GM21576 (cell line): ENCODE measurements at regions not wholly inside any gene's neighbourhood (a gene's known extent, or its start where the extent isn't known, plus 50 kb on each side); places are given as distances from the start of the nearest gene placed in this dataset.

Experiments
- ATAC-seq: cut with Tn5 transposase; IDR thresholded peaks from one replicate; pipeline ENCODE4 v1.9.1; 2021; ENCODE audit warnings: mild to moderate bottlenecking, moderate library complexity; ENCODE audit not compliant: unreplicated experiment

GRCh38 chr18:43875511-43875910 lies 598.2 kb upstream of the SYT4 start:
- ATAC-seq = no peak

DNA sequence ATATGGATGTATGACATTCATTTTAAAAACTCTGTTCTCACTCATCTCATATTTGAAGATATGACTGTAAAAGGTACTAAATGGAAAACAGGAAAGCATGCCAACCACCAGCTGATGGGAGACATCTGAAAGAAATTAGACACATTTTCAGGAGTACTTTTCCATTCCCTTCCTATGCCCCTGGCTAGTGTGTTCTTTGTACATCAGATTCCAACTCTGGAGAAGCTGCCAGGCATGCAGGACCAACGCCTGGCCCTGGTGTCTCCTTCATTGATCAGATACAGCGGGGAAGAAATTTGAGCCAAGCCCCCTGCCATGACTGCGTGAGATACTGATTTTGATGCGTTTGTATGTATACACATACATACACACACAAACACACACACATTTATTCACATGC lies 599.0 kb upstream of the SYT4 start:
- ATAC-seq = no peak

DNA sequence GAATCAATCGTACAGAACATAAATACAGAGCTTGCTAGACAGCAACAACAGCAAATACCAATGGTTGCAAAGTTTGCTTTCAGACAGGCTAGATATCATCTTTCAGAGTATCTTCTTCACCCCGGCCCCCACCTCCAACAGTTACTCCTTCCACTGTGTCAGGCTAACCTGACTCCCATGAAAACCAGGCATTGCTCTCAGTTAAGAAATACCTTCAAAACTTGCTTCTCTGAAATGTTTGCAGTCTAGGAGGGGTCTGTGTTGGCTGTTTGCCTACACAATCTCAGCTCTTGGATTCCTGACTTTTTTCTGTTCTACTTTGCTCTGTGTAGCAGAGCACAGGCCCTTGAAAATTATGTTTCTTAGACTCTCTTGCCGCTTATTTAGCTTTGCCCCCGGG lies 599.5 kb upstream of the SYT4 start:
- ATAC-seq = no peak

GRCh38 chr18:43877616-43878321 lies 600.5 kb upstream of the SYT4 start:
- no peak for ATAC-seq

- ATAC-seq = no peak
Observed at GRCh38 chr18:43879415-43879814, 602.1 kb upstream of the SYT4 start.

- no peak for ATAC-seq
Observed at GRCh38 chr18:43882358-43883055, 605.2 kb upstream of the SYT4 start.

GRCh38 chr18:43883886-43884285 lies 606.6 kb upstream of the SYT4 start:
- no peak for ATAC-seq

- no peak for ATAC-seq
Observed at GRCh38 chr18:43886341-43886740, 609.1 kb upstream of the SYT4 start.

GRCh38 chr18:43887491-43887890 lies 610.2 kb upstream of the SYT4 start:
- ATAC-seq = no peak

DNA sequence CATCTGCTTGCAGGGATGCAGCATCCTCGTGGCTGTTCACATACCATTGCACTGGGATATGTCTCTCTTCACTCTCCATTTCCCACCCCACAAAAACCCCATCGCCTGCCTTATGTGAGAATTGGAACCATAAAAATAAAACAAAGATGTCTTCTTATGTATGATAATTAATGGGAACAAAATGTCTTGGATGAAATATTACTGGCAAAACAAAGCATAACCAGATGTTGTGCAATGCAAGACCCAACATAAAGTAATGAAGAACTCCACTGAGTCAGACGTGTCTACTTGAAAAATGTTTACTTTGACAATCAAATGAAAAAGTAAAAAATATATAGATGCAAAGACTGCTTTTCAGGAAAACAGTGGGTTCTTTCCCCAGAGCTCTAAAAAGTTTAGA lies 611.3 kb upstream of the SYT4 start:
- ATAC-seq = no peak

- no peak for ATAC-seq
Observed at GRCh38 chr18:43893001-43893637, 615.8 kb upstream of the SYT4 start.

- no peak for ATAC-seq
Observed at GRCh38 chr18:43904209-43904837, 627.0 kb upstream of the SYT4 start.

DNA sequence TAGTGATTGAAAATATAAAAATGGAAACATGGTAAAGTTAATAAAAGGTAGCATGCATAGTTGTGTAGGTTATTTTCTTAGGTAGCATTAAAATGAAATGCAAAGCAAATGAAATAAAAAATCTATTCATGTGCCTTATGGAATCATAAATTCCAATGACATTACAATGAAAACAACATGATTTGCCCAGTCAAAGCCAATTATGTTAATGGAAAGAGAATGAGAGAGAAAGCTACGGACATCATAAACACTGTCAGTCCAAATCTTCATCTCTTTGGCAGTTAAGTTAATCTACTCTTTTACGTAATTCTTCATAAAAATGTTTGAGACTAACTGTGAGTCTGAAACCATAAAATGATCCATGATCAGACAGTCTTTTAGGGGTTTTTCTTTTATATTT lies 636.7 kb upstream of the SYT4 start:
- ATAC-seq = no peak

GRCh38 chr18:43916984-43917383 lies 639.7 kb upstream of the SYT4 start:
- ATAC-seq = no peak

DNA sequence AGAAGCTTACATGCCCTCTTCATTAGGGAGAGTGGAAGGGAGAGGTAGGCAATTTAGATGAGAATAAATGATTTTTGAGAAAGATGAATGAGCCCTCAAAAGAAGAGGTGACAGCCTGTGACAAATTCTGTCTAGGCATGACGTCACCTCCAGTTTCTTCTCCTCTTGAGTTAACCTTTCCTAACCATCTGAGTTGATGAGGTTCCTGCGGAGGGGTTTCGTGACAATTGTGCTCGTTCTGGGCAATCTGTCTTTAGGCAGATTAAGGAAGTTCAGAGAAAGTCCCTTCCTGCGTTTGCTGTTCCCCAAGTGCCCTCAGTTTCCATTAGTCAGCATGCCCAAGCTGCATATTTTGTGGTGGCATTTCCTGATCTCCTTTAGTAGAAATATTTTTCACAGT lies 640.2 kb upstream of the SYT4 start:
- ATAC-seq = no peak

- no peak for ATAC-seq
Observed at GRCh38 chr18:43919551-43919950, 642.3 kb upstream of the SYT4 start.

GRCh38 chr18:43931439-43931838 lies 654.1 kb upstream of the SYT4 start:
- no peak for ATAC-seq

- ATAC-seq = no peak
Observed at GRCh38 chr18:43932140-43932539, 654.9 kb upstream of the SYT4 start.

DNA sequence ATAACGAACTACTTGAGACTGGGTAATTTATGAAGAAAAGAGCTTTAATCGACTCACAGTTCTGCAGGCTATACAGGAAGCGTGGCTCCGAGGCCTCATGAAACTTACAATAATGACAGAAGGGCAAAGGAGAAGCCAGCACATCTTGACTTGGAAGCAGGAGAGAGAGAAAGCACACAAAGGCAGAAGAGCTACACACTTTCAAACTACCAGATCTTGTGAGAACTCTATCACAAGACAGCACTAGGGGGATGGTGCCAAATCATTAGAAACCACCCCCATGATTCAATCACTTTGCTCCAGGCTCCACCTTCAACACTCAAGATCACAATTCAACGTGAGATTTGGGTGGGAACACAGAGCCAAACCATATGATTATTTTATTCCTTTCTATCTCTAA lies 655.9 kb upstream of the SYT4 start:
- no peak for ATAC-seq

GRCh38 chr18:43934322-43934721 lies 657.0 kb upstream of the SYT4 start:
- ATAC-seq = no peak

DNA sequence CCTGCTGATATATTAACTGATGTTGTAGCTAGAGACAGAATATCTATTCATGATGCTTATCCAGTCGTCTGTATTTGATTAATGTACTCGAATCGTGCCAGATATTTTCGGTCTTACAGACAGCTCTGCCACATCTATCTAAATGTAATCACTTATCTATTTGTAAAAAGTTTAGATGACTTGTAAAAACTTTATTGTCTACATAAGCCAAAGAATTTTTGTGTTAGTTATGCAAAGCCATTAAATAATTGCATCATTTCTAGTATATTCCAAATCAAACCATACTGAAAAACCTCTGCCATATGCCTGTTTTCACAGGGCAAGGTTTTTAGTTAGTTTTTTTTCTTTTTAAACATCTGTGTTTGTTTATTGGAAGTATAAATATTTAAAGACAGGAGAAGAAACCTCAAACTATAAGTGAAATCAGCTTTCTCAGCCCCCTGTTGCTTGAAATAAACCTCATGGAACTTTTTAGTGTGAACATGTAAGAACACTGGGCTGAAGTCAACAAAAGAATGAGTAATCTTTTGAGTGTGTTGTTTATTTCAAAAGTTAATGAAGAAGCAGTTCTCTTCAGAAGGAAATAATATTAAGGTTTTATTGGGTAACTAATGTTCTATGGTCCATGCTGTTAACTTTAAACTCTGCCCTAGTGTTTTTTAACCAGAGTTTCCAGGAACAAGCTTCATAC lies 657.6 kb upstream of the SYT4 start:
- ATAC-seq = no peak
